GM18909 (cell line): ENCODE measurements at regions not wholly inside any gene's neighbourhood (a gene's known extent, or its start where the extent isn't known, plus 50 kb on each side); places are given as distances from the start of the nearest gene placed in this dataset.

Experiments
- ATAC-seq: cut with Tn5 transposase; IDR thresholded peaks from one replicate; pipeline ENCODE4 v1.9.1; 2021; ENCODE audit warnings: mild to moderate bottlenecking; ENCODE audit not compliant: unreplicated experiment, poor library complexity

DNA sequence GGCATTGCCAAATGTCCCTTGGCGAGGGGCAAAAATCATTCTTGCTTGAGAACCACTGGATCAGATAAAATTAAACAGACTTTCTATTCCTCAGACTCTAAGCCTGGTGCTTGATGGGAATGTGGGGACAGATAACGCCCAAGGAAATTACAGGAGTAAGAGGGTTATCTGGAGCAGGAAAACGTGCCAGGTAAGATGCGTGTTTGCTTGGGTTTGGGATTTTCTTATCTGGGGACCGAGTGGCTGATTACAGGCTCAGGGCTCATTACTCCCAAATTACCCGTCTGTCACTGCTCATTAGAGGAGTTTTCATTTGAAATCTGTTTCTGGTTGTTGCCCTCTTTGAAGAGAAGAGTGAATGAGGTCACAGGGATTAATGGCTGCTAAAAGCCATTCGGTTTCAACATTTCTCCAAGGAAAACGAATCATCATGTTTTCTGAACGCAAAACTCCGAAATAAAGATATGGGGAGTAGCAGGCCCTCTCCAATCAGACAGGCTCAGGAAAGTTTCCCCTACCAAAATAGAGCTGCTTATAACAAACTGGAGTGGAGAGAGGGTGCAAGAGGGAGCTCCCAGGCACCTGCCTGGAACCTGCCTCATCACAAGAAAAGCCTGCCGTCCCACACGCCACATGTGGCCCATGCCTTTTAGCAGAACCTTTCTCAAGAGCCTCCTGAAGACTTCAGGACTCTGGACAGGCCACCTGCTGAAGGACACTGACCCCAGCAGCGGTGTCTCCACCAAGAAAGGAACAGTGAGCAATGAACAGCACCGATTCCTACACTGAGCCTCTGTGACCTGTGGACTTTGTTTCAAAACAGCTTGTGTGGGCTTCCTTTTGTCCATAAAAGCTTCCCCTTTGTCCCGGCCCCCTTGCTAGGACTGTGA, 136.4 kb downstream of the ICE1 start:
- no peak for ATAC-seq

DNA sequence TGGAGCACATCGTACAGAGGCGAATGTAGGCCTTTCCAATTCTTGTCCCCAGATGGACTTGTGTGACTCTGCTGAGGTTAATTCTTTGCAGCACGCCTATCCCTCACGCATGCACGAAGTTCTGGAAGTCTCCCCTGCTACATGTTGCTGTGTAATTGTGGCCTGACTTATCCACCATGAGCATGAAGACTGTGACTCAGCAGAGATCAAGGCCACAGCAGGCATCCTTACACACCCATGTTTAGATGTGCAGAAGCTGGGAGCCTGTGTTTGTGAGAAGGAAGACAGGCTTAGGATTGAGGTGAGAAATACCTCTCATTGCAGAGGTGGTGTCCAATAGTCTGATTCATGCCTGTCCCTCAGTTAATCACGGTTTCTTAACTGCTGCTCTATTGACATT, 135.6 kb downstream of the ICE1 start:
- no peak for ATAC-seq

DNA sequence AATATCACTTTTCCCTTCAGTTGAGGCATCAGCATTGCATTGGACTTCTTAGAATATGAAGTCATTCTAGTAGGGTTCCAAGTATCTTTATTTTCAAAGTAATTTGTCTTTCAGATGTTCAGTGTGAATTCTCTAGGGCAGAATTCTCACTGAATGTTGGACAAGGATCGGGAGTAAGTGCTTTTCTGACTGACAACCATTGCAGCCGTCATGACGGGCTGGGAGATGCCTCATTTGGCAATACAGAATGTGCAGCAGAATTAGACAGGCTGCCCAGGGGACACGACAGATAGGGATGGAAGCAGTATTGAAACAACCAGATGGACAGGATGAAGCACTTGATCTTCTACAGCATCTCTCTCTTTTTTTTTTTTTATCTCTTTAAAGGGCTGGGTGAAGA, 129.0 kb downstream of the ICE1 start:
- ATAC-seq: no peak

DNA sequence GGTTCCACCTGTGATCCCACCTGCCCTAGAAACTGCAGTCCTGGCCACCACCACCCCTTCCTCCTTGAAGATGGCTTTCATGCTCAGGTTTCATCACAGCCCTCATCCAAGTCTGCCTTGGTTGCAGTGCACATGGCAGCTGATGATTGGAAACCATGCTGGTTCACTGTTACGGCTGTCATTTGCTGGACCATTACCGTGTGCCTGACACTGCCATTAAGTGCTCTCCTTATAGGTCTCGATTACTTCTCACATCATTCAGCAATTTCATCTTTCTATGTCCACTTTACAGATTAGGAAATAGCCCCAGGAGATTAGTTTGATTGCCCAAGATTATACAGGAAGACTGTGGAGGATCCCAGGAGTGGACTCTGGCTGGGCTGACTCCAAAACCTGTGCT, 123.9 kb downstream of the ICE1 start:
- ATAC-seq: no peak

DNA sequence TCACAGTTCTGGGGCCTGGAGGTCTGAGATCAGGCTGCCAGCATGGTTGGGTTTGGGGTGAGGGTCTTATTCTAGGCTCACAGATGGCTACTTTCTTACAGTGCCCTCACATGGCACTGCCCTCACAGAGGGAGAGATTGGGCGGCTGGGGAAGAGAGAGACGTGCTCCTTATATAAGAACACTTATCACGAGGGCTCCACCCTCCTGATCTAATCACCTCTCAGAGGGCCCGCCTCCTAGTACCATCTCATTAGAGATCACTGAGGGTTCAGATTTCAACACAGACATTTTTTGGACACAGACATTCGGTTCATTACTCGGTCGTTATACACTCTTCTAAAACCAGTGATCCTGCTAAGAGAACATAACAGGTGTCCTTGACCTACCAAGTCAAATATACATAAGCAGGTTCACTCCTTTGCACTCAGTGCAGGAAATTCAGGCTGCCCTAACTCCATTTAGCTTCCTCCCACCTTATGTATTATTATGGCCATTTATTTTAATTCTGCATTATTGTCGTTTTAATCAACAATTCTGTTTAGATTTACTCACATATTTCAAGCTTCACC, 121.7 kb downstream of the ICE1 start:
- ATAC-seq: no peak

DNA sequence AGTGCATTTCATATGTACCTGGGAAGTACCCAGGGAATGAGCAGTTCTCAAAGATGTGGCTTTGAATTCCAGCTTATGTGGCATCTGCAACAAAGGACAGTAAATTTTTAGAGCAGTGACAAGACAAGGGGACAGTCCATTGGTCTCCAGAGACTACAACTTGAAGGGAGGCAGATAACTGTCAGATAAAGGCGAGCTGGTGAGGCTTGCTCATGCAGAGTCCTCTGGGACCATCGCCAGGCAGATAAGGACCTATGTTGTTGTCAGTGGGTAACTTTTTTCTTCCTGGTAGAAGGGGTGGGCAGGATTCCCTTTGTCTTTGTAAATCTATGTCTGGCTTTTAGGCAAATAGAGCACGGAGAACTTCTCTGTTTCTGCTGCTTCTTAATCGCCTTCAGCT, 120.2 kb downstream of the ICE1 start:
- ATAC-seq: no peak

DNA sequence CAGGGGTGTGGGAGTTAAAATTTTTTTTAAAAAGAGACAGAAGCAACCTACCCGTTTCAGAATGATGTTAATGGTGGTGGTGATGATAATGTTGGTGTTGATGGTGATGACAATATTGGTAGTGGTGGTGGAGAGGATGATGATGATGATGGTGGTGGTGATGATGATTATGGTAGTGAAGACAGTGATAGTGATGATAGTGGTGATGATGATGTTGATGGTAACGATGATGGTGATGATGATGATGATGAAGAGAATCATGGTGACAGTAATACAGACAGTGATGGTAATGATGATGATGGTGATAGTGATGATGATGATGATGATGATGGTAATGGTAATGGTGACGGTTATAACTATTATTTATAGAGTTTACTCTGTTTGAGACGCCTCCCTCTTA, 117.6 kb downstream of the ICE1 start:
- ATAC-seq: no peak
